ENCODE measurements at regions not wholly inside any gene's neighbourhood (a gene's known extent, or its start where the extent isn't known, plus 50 kb on each side); places are given as distances from the start of the nearest gene placed in this dataset.

GRCh38 chrX:10726647-10727046, 106.3 kb upstream of the MID1 start:
- TF ChIP-seq CTCF (IDR thresholded peaks at IDR 0.05) (no peak), EZH2phosphoT487 (IDR thresholded peaks at IDR 0.05) (no peak)

All from neural progenitor cell (in vitro differentiated cells).